CD1c-positive myeloid dendritic cell (primary cell): ENCODE measurements at regions not wholly inside any gene's neighbourhood (a gene's known extent, or its start where the extent isn't known, plus 50 kb on each side); places are given as distances from the start of the nearest gene placed in this dataset.
A peak's percentile ranks its signal among the peaks of the same experiment; 100 is the strongest.

Experiments used
- DNase-seq: peaks from one replicate; pipeline ENCODE4 v3.0.0-alpha.2; 2016; ENCODE audit errors: extremely low spot score

DNA sequence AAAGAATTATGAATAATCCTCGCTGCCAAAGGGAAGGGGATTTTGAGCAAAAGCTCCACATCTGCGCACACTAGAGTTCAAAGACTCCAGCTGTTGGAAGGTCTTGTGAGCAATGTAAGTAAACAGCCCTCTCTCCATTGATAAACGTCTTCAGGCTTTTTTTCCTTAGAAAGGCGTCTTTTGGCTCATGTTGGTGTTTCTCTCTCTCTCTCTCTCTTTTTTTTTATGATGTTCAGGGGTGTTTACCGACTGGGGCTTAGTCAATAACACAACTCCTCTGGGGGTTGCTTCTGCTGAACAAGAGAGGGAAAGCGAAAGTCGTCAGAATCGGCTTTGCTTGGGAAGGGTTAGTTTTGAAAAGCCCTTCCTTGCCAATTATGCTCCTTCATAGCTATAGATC lies 53.2 kb upstream of the C1QTNF7 start:
- DNase-seq = no peak

DNA sequence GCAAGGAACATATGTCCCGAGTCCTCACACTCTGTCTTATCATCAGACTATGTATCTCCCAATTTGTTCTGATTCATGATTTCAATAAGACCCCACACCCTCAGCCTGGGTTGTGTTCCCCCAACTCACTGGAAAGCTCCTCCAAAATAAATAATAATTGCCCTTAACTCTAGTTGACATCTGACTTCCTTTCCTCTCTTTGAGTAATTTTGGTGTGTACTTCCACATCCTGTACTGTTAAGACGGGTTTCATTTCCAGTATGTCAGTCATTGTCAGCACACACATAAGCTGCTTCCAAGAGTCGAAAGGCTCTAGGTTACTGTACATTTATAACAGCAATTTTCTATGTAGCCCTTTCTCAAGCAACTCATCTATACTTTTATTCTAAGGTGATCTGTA lies 52.2 kb upstream of the C1QTNF7 start:
- peak; percentile 29 for DNase-seq

DNA sequence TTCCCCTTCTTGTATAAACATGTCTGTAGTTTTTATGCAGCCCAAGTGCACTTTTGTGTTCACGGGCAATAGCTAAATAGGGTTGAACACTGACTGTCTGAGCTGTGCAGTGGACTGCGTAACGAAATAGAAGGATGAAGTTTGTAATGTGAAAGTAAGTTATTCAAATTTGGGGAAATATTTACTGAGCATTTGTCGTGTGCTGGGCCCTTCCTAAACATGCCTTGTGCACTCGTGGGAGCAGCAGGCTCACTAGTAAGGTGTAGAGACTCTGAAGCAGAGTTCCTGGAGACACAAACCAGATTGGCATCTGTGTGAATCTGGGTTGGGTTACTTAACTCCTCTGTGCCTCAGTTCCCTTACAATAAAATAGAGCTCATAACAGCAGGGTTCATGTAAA lies 51.7 kb upstream of the C1QTNF7 start:
- no peak for DNase-seq

DNA sequence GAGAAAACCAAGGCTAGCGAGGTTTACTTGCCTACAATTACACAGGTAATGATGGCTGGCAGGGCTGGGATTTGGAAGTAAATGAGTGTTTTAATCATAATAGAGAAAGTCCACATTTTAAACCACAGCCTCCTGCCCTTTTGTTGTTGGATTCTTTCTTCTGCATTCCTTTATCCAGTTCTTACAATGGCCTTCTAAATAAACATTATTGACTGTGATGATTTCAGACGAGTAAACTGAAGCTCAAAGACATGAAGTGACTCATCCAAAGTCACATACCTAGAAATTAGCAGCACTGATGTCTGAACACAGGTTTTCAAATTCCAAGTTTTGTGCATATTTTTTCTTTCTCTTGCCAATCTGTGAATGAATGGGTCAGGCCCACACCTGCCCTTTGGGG lies 51.2 kb upstream of the C1QTNF7 start:
- DNase-seq = no peak
